ENCODE measurements at regions not wholly inside any gene's neighbourhood (a gene's known extent, or its start where the extent isn't known, plus 50 kb on each side); places are given as distances from the start of the nearest gene placed in this dataset.

DNA sequence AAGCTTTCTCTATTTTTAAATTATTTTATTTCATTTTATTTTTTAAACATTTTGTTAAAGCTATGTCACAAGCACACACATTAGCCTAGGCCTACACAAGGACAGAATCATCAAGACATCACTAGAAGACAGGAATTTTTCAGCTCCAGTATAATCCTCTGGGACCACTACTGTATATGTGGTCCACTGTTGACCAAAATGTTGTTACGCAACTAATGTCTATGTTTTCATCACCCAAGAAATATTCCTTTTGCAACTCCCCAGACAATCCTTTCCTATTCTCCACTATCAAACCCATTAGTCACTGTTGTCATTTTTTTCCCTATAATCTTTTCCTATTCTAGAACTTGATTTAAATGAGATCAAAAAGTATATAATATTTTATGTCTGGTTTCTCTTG is 2371.7 kb upstream of the C9orf72 start:
- no peaks in the 10 kb centered on the region for H3K36me3 ChIP-seq (ENCODE audit: control insufficient read depth in 1 of 2, insufficient read depth in 2 of 2, low read length in 2 of 2)
- H3K27ac ChIP-seq (ENCODE audit: low read depth, low read length): no peak overlapping the region
- intact Hi-C loops (cut with micrococcal nuclease): no loop called here
- H3K4me2 ChIP-seq (ENCODE audit: low read length): no peak overlapping the region
- no peaks in the 10 kb centered on the region for H3K27me3 ChIP-seq (ENCODE audit: insufficient read depth, low read length)
- ATAC-seq (no peak), DNase-seq (ENCODE audit: low read depth, low spot score) (no peak)
- no TSS peak for BruUV-seq (replicated peaks)
- no peaks in the 10 kb centered on the region for H3K9me3 ChIP-seq (ENCODE audit: control insufficient read depth in 1 of 2, insufficient read depth in 1 of 2, low read depth in 1 of 2, low read length in 2 of 2)
- no peak overlapping the region for H2AFZ ChIP-seq (ENCODE audit: low read depth, low read length, poor library complexity, severe bottlenecking)
- H4K20me1 ChIP-seq (ENCODE audit: insufficient read depth): no peaks in the 10 kb centered on the region
- H3K9me2 ChIP-seq (ENCODE audit: insufficient read depth): no peaks in the 10 kb centered on the region
- no peak overlapping the region for H3K4me3 ChIP-seq (replicated peaks in 1 of 2; ENCODE audit: low read depth in 1 of 2, low read length in 2 of 2)
- ChIA-PET CTCF (no interaction called here), POLR2A (no interaction called here), RAD21 (ENCODE audit: low non-redundant PET in 1 of 2, low total read pairs in 2 of 2, uncharacterized antibody in 2 of 2, unreplicated experiment in 2 of 2) (no interaction called here)
- H3K4me1 ChIP-seq (ENCODE audit: control insufficient read depth in 1 of 2, insufficient read depth in 2 of 2, low read length in 2 of 2): no peaks in the 10 kb centered on the region
- H3K79me2 ChIP-seq (ENCODE audit: insufficient read depth, low read length): no peaks in the 10 kb centered on the region
- no peak overlapping the region for H3K9ac ChIP-seq (ENCODE audit: low read length)
- TF ChIP-seq SRF (IDR thresholded peaks at IDR 0.05; ENCODE audit: low read depth): no peak
- no peak for TF ChIP-seq YY1 (IDR thresholded peaks at IDR 0.05; ENCODE audit: extremely low read depth, insufficient replicate concordance, low read depth, low read length)
- TF ChIP-seq, protein P1, sequence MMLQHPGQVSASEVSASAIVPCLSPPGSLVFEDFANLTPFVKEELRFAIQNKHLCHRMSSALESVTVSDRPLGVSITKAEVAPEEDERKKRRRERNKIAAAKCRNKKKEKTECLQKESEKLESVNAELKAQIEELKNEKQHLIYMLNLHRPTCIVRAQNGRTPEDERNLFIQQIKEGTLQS (IDR thresholded peaks at IDR 0.05): no peak
- no peak for TF ChIP-seq SP1 (IDR thresholded peaks at IDR 0.05; ENCODE audit: low read depth)
- TF ChIP-seq ZNF274 (IDR thresholded peaks at IDR 0.05; ENCODE audit: low read depth, low read length): no peak
- TF ChIP-seq ZFX (IDR thresholded peaks at IDR 0.05): no peak
- TF ChIP-seq, protein P2, sequence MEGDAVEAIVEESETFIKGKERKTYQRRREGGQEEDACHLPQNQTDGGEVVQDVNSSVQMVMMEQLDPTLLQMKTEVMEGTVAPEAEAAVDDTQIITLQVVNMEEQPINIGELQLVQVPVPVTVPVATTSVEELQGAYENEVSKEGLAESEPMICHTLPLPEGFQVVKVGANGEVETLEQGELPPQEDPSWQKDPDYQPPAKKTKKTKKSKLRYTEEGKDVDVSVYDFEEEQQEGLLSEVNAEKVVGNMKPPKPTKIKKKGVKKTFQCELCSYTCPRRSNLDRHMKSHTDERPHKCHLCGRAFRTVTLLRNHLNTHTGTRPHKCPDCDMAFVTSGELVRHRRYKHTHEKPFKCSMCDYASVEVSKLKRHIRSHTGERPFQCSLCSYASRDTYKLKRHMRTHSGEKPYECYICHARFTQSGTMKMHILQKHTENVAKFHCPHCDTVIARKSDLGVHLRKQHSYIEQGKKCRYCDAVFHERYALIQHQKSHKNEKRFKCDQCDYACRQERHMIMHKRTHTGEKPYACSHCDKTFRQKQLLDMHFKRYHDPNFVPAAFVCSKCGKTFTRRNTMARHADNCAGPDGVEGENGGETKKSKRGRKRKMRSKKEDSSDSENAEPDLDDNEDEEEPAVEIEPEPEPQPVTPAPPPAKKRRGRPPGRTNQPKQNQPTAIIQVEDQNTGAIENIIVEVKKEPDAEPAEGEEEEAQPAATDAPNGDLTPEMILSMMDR (IDR thresholded peaks at IDR 0.05 in 2 of 3, conservative IDR thresholded peaks at IDR 0.05 in 1 of 3; ENCODE audit: borderline replicate concordance in 1 of 3, insufficient read depth in 1 of 3, low read depth in 2 of 3, low read length in 2 of 3): no peak
- TF ChIP-seq POLR2A (IDR thresholded peaks at IDR 0.05; ENCODE audit: borderline replicate concordance, extremely low read depth, insufficient read depth, insufficient read length): no peak
- TF ChIP-seq ELF1 (IDR thresholded peaks at IDR 0.05; ENCODE audit: borderline replicate concordance, low read depth): no peak
- no peak for TF ChIP-seq POLR2AphosphoS5 (IDR thresholded peaks at IDR 0.05; ENCODE audit: low read depth, low read length)
